Middle frontal gyrus (tissue), 1 donor: ENCODE measurements at regions not wholly inside any gene's neighbourhood (a gene's known extent, or its start where the extent isn't known, plus 50 kb on each side); places are given as distances from the start of the nearest gene placed in this dataset.
A peak's percentile ranks its signal among the peaks of the same experiment; 100 is the strongest.

Source experiments
- DNase-seq: peaks from one replicate; pipeline ENCODE4 v3.0.0-alpha.2; 2015; ENCODE audit warnings: low spot score; ENCODE audit errors: extremely low spot score

DNA sequence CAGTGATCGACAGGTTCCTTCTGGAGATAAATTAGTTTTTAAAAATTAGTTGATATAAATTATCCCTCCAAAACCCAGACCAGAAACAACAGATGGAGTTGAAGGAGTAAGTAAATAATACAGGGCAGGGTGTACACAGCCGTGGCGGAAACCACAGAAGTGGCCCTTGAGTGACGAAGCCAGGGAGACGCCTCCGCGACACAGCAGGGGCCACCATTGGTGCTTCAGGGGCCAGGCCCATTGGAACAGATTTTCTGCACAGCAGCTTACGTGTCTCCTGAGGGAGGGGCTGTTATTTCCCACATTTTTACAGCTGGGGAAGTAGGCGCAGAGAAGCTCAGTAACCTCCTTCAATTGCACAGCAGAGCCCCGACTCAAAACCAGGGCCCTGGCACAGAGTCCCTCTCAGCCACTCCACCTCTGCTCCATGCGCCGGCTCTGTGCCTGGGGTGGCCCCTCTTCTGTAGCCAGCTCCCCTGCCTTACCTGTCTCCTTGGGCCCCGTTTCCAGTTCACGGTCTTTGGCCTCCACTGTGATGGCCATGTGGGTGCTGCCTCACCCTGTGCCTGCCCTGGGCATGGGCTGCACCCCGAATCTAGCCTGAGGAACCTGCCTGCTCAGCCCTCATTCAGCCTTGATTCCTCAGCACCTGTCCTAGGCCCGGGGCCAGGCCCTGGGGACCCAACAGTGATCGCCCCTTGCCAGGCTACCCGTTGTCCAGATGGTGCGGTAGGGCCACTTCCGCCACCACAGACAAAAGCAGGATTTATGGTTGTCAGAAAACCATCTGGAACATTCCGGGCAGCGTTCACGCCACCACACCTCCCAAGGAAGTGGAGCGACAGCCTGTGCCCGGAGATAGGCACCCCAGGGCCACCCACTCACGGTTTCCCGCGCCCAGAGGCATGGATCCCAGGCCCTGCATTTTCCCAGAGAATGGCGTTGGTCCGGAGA is 128.5 kb upstream of the GSE1 start:
- no peak for DNase-seq

DNA sequence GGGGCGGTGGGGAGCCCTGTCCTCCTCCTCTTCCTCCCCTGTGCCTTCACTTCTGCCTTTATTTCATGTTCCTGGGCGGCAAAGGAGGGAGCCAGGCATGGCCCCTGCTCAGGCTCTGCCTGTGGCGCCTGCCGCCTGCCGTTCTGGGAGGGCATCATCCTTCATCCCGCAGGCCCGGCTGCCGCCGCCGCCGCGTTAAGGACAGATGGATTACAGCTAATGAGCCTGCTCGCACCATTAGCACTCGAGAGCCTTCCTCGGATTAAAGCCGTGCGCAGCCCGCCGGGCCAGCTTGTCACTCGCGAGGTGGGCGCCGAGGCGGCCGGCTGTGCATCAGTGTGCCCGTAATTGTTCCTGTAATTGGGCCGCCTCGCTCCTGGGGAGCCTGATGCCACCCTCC is 127.7 kb upstream of the GSE1 start:
- DNase-seq, result no peak

DNA sequence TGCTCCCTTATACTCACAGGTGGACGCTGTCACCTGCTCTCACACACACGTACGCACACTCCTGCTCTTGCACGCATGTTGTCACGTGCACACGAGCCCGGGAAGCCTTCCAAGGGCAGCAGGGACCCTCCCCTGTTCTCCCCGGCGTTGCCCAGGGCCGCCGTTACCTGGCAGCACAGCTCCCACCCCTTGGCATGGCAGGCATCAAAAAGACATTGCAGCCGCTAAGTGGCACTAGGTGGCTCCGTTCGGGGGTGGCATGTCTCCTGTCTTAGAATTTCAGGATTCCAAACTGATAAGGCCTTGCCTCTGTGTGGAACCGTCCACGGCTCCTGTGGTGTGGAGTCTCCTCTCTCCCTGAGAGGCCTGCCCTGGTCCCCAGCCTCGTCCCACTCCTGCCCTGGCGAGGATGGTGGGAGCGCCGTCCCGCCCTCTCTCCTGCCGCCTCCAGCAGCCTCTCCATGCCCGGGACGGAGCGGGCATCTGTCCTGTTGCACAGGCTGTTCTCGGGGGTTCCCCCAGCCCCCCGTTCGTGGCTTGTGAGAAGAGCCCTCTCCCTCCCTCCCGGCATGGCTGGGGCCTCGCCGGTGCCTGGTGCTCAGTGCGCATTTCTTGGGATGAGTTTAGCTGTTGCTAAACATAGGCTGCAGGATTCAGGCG is 126.7 kb upstream of the GSE1 start:
- DNase-seq, result no peak

DNA sequence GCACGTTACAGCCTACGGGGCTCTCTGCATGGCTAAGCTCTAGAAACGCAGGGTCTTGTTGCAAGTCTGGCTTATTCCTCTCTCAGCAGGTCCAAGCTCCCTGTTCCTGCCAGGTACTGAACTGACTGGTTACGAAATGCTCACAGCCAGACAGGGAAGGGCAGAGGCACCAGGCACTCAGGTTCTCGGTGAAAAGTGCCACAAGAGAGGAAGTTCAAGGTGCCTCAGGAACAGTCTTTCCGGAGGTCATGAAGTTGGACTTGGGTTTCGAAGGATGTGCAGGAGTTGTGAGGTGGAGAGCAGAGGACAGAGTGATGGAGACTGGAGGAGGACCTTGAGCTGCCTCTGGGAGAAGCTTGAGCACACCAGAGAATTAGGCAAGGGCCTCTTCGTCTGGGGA is 124.7 kb upstream of the GSE1 start:
- no peak for DNase-seq

DNA sequence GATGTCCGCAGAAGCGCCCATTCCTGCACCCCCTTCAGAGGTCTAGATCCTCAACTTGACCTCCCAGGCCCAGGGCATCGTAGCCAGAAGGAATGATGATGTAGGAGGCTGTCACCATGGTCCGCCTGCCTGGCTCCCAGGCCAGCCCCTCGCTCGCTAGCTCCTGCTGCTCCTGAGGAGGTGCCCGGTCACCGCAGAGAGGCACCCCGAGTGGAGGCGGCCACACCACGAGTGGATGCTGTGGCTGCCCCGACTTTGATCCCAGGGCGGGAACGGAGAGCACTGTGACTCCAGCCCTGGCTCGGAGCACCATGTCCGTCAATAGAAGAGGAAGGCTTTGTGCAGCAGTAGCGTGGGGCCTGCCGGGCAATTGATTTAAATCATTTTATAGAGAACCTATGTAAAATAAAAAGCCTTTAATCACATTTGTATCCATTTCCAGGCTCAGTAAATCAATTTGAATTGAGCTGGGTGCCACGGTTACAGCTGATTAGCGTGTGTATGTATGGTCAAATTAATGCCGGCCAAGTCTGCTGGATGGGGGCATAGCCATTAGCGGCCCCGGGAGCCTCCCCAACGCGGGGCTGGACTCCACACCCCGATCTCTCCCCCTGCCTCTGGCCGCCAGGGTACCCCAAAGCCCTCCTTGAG is 122.6 kb upstream of the GSE1 start:
- no peak for DNase-seq

DNA sequence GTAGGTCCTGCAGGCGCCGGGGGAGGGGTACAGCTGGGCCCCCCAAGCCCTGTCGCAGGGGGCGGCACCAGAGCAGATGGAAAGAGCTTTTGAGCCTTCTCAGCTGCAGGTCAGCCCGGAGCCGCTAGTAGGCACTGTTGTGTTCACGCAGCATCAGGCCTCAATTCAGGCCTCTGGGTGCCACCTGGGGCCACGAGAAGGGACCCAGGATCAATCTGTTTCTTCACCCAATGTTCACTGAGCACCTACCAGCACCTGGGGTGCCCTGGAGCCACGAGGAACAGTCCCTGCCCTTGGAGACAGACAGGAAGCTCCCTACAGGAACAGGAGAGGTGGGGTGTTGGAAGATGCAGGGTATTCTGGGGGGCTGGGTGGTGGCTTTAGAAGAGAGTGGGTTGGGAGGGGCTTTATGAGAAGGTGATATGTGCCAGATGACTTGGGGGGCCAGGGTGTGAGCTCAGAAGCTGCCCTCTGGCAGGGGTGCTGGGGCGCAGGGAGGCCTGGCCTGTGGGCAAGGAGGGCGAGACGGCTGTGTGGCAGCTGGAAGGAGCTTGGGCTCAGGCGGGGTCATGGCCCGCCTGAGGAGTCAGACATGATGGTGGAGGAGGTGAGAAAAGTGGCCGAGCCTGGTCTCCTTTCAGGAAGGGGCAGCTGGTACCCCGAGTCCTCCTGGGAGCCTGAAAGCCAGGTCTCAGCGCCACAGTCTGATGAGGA is 121.9 kb upstream of the GSE1 start:
- no peak for DNase-seq

DNA sequence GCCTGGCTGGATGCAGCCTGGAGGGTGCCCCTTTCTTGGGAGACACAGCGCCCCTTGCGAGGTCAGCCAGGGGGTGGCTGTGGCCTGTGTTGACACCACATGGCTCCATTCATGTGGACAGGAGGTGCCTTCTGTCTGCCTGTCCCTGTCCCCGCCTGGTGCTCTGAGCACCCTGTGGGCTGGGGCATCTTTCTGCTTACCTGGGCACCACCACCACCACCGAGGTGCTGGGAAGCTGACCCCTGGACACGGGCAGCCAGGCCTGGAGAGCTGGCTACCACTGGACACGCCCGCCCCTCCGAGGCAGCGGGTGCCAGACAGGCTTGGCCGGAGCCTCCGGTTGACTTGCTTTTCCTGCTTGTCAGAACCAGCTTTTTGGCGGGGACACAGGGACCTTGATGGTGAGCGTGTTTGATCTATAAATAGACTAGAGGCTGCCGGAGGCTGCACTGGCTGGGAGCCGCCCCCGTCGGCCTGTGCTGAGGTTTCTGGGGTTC is 121.3 kb upstream of the GSE1 start:
- peak; percentile 4 for DNase-seq

DNA sequence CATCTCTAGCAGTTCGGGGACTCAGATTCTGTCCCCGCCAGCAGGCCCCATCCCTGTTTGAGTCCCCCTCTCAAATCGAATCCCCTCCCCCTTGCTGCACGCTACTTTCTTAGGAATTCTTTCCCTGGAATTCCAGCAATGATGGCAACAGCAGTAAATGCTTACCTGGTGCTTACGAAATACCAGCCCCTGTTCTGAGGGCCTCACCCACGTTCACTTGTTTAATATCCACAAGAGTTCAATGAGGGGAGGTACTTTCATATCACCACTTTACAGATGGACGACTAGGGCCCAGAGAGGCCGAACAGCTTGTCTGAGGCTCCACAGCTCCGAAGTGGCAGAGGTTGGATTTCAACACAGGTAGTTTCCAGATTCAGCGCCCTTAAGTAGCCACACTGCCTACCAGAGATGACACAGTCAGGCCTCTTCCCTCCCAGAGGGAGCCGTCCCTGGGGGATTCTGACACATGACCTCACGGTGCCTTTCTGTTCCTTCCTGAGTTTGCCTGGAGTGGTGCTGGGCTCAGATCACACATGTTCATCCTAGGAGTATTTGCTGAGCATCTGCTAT is 120.7 kb upstream of the GSE1 start:
- DNase-seq, result no peak

DNA sequence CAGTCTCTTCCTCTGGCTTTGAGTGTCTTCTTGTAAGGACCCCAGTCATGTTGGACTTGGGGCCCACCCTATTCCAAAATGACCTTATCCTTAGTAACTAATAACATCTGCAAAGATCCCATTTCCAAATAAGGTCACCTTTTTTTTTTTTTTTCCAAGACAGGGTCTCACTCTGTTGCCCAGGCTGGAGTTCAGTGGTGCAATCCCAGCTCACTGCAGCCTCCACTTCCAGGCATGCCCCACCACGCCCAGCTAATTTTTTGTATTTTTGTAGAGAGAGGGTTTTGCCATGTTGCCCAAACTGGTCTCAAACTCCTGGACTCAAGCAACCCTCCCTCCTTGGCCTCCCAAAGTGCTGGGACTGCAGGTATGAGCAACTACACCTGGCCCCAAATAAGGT is 118.8 kb upstream of the GSE1 start:
- no peak for DNase-seq

DNA sequence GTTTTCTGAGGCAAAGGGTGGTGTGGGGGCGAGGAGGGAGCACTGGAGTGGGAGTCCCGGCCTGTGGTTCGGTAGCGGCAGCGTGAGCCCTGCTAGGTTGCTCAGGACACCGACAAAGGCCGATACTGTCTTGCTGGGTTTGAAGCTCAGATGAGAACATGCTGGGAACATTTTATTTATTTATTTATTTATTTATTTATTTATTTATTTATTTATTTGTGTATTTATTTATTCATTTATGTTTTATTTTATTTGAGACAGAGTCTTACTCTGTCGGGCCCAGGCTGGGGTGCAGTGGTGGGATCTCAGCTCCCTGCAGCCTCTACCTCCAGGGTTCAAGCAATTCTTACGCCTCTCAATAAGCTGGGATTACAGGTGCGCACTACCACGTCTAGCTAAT is 117.9 kb upstream of the GSE1 start:
- DNase-seq, result no peak

DNA sequence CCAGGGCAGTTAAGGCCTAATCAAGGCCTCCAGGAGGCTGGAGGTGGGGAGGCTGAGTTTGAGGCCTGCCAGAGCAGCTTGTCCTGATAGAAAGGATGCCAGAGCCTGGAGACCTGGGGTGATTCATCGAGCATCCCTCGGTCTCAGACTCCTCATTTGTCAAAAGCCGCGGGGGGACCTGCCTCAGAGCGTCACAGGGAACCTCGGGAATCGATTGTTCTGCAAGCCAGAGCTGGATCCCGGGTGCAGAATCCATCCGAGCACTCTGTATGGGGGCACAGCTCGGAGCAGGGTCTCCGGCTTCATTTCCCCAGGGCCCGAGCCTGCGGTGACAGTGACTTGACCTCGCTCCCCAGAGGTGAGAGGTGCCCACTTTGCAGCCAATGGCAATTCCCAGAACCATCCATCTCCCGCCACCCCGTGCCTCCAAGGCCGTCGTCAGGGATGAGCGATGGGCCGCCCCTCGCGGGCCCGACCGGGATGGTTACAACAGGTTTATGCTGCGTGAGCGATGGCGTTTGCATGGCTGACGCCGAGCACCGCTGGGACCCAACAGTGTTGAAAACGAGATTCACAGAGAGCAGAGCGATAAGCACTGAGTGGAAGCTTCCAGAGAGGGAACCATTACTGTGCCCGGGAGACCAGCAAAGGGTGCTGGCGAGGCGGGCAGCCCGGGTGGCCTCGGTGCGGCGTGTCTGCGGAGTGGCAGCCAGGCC is 117.1 kb upstream of the GSE1 start:
- DNase-seq, result no peak

DNA sequence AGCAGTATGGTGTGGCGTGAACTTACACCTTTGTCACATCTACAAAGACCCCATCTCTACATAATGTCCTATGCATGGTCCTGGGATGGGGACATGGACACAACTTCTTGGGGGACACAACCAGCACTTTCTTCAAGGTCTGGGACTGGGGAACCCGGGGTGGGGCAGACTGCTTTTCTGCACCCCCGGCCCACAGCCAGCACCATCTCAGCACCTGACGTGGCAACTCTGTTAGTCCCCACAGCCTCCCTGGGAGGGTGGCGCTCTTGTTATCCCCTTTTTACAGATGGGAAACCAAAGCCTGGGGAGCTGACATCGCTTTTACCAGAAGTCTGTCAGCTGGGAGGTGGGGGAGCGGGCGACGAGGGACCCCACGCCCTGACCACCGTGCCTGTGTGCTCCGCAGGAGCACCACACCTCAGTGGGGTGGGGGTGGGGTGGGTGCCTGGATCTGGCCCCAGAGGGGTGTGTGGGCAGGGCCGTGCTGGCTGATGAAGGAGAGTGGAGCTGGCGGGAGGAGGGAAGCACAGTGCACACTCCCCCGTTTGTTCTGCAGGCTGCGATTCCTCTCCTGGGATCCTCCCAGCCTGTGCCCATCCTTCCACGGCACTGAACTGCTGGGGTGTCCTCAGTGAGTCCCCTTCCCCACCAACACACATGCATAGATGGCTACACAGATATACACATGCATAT is 115.4 kb upstream of the GSE1 start:
- no peak for DNase-seq

DNA sequence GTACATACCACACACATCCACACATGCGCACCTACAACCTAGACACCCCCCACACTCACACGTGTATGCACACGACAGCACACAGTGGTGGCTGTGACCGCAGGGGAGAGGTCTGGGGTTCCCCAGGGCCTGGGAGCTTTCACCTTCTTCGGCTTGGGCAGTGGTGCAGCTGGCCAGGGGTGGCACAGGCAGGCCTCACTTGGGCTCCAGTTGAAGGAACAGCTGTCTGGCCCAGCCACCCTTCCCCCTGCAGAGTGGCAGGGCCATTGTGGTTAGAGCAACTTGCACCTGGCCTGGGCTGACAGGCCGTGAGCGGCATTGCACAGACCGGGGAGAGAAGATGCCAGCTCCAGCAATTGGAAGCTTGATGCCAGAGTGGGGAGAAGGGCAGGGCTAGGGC is 114.5 kb upstream of the GSE1 start:
- DNase-seq, result no peak

DNA sequence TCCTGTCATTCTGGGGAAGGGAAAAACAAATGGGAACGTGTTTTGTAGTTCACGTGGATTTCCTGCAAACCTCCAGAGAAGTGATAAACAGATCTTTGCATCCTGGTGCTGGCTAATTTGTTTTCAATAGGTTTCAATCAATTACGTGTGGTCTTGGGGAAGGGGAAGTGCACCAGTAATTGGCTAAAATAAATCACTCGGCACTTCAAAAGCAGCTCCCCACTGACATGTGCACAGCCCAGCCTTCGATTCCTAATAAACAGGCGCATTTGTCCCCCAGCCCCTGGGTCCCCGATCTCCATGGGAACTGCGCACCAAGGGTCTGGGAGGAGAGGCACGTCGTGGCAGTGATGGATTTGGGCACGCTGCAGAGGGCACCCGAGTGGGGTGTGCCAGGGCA is 112.9 kb upstream of the GSE1 start:
- no peak for DNase-seq

DNA sequence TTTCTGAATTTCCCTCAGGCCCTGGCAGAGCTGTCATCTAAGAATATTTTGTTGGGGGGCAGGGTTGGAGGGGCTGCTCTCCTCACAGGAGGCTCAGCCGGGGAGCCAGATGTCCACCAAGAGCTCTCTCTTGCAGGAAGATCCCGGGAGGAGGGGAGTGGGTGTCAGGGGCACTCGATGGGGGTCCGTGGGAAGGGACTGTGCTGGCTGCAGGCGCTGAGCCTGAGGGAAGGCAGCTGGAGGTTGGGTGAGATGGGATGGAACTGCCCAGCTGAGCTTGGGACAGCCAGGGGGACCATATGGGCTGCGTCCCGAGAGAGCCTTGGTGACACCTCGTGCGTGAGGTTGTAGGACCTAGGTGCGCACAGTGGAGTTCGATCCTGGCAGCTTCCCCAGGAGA is 111.2 kb upstream of the GSE1 start:
- no peak for DNase-seq

DNA sequence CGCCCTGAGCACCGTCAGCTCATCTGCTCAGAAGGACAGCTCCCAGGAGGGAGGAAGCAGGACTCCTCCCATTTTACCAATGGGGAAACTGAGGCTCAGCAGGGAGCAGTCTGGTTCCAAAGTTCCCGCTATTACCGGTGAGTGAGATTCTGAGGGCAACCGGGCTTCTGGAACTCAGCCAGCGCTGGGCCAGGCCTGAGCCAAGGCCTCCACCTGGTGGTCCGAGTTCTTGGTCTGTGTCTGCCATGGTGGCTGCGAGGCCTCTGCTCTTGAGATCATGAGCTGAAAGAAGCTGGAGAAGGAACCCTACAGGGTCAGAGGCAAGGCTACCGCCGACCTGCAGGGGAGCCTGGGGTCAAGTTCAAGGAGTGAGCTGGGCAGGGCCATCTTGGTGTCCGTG is 110.8 kb upstream of the GSE1 start:
- no peak for DNase-seq

DNA sequence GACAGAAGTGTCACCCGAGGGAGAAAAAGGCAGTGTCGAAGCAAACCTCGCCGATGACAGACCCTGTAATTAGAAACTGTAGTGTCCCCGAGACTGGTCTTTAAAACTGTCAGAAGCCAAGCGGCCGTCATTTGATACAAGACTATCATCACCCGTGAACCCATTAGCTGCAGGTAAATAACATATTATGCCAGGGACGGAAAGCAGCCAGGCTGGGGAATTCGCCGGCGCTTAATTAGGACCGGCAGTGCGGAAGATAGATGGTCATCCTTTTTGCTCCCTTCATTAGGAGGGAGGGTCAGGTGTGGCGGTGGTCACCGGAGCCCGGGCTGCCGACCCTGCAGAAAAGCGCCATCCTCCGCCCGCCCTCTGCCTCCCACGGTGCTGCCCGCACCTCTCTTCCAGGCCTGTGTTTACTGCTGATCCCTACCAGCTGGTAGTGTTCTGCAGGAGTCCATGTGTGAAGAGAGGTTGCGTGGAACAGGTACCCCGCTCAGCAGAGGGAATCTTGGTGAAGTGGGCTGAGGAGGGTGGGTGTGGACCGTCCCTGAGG is 109.4 kb upstream of the GSE1 start:
- DNase-seq, result no peak

DNA sequence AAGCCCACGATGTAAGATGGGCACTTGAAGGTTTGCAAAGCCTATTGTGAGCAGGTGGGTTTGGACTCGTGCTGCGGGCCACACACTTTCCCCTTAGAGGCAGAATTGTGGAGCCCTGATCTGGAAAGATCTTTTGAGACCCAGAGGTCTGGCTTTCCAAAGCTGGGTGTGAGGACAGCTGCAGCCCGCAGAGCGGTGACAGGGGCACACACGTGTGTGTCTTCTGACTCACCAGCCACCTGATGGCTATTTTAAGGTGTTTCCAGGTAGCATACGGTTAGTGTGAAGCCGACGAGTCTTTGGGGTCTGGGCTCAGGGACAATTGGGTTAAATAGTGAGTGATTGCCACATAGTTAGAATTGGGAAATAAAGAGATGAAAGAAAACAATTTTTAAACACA is 108.9 kb upstream of the GSE1 start:
- DNase-seq, result no peak

DNA sequence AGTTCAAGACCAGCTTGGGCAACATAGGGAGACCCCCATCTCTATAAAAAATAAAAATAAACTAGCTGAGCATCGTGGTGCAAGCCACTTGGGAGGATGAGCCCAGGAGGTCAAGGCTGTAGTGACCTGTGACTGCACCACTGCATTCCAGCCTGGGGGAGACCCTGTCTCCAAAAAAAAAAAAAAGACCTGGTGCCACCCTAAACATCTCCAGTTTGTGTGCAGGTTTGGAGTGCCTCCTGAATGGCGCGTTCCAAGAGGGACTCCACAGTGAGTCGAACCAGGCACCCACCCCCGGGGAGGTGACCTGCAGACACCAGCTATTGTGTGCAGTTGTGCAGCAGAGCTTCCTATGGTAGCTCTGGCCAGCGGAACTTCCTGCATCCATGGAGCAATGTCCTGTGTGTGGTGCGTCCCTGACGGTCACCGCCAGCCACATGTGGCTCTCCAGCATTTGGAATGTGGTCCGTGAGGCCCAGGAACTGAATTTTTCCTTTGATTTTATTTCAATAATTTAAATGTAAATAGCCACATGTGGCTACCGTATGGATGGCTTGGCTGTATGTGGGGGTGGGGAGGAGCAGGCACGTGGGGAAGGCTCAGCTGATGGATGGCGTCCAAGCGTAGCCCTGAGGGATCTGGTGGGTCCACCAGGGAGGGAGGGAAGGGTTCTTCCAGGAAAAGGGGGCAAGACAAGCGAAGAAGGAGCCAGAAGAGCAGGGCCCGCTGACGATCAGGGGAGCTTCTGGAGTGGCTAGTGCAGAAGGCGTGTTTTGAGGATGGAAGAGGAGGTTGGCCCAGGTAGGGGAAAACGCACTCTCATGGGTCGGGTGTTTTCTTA is 107.1 kb upstream of the GSE1 start:
- DNase-seq, result no peak
